AG09319 (cell line): ENCODE measurements at regions not wholly inside any gene's neighbourhood (a gene's known extent, or its start where the extent isn't known, plus 50 kb on each side); places are given as distances from the start of the nearest gene placed in this dataset.
"Not testable (repeated sequence)": the region's sequence is repeated elsewhere in the genome, so short reads cannot be mapped to it uniquely, and the experiment has no call there.

Experiments used
- DNase-seq: peaks from one replicate; pipeline ENCODE4 v3.0.0-alpha.2; 2010; ENCODE audit warnings: low read depth; ENCODE audit errors: extremely low read depth
- TF ChIP-seq, protein P1 (sequence below): IDR thresholded peaks from 2 replicates; pipeline ENCODE4 v1.5.1; 2011; ENCODE audit warnings: low read depth, mild to moderate bottlenecking, inconsistent platforms, low read length, moderate library complexity

DNA sequence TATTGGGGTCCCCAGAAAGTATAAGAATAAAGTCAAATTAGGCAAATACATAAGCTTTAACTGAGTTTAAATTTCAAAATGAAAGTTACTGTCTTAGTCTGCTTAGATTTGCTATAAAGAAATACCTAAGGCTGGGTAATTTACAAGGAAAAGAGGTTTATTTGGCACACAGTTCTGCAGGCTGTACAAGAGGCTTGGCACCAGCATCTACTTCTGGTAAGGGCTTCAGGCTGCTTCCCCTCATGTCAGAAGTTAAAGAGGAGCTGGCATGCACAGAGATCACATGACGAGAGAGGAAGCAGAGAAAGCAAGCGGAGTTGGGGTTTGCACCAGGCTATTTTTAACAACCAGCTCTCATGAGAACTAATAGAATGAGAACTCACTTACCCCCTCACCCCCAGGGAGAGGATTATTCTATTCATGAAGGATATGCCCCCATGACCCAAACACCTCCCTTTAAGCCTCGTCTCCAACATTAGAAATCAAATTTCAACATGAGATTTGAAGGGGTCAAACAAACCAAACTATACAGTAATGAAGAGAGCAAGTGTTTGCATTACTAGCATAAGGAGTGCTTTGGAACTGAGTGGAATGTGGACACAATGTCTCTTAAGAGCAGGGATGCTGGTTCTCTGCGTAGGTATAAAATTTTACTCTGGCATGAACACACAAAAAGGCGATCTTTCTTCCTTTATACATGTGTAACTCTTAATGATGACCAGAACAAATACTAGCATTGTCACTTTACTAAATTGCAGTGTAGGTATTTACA, 292.8 kb upstream of the PMFBP1 start:
- no peak for DNase-seq
- TF ChIP-seq, protein P1, sequence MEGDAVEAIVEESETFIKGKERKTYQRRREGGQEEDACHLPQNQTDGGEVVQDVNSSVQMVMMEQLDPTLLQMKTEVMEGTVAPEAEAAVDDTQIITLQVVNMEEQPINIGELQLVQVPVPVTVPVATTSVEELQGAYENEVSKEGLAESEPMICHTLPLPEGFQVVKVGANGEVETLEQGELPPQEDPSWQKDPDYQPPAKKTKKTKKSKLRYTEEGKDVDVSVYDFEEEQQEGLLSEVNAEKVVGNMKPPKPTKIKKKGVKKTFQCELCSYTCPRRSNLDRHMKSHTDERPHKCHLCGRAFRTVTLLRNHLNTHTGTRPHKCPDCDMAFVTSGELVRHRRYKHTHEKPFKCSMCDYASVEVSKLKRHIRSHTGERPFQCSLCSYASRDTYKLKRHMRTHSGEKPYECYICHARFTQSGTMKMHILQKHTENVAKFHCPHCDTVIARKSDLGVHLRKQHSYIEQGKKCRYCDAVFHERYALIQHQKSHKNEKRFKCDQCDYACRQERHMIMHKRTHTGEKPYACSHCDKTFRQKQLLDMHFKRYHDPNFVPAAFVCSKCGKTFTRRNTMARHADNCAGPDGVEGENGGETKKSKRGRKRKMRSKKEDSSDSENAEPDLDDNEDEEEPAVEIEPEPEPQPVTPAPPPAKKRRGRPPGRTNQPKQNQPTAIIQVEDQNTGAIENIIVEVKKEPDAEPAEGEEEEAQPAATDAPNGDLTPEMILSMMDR = no peak

DNA sequence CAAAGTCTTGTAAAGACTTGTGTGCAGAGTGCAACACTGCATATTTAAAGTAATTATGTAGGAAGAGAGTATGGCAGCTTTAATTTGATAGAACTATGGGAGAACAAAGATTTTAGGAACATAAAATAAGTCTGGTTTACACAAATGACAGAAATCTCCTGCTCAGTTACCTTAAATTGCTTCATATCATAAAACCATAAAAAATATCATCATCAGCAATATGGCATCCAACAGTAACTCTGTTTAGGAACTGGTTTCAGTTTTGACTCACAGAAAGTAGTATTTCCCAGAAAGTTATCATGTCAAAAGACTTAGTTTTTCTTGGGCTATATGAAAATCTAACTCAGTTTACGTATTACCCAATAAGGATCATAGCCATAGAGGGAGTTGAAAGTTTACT, 292.1 kb upstream of the PMFBP1 start:
- DNase-seq = no peak
- TF ChIP-seq, protein P1 = no peak

DNA sequence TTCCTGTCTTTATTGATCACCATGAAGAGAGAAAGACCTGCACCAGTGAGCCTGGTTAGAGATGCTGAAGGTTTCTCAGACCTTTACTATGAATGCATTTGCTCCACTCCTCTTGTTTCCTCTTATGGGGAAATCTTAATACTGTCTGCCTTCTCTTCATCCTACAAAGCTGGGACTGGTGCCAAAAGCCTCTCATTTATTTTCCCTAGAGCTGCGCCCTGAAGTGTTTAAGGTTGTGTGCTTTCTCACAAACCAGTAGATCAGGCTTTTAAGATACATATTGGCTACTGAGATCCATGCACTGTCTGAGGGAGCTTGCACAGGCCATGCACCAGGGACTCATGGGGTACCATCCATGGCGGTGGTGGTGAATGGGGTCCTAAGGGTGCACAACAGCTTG, 286.1 kb upstream of the PMFBP1 start:
- DNase-seq = no peak

DNA sequence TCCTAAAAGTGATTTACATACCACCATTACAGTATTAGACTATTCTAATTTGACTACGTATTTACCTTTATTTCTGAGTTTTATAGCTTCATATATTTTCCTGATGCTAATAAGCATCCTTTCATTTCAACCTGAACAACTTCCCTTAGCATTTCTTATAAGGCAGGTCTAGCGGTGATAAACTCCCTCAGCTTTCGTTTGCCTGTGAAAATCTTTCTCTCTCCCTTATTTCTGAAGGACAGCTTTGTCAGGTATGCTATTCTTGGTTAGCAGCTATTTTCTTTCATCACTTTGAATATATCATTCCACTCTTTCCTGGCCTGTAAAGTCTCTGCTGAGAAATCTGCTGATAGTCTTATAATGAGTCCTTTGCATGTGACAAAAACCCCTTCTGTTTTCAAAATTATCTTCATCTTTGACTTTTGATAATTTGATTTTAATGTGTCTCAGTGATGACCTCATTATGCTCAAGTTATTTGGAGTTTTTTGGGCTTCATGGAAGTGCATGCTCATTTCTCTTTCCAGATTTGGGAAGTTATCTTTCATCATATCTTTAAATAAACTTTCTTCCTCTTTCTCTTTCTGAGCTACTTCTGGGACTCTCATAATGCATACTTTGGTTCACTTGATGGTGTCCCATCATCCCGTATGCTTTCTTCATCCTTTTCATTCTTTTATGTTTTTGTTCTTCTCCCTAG, 285.4 kb upstream of the PMFBP1 start:
- TF ChIP-seq, protein P1 = no peak
- DNase-seq = no peak

More for the DNA sequence above, 286.1 kb upstream of the PMFBP1 start:
- TF ChIP-seq, protein P1 = no peak

DNA sequence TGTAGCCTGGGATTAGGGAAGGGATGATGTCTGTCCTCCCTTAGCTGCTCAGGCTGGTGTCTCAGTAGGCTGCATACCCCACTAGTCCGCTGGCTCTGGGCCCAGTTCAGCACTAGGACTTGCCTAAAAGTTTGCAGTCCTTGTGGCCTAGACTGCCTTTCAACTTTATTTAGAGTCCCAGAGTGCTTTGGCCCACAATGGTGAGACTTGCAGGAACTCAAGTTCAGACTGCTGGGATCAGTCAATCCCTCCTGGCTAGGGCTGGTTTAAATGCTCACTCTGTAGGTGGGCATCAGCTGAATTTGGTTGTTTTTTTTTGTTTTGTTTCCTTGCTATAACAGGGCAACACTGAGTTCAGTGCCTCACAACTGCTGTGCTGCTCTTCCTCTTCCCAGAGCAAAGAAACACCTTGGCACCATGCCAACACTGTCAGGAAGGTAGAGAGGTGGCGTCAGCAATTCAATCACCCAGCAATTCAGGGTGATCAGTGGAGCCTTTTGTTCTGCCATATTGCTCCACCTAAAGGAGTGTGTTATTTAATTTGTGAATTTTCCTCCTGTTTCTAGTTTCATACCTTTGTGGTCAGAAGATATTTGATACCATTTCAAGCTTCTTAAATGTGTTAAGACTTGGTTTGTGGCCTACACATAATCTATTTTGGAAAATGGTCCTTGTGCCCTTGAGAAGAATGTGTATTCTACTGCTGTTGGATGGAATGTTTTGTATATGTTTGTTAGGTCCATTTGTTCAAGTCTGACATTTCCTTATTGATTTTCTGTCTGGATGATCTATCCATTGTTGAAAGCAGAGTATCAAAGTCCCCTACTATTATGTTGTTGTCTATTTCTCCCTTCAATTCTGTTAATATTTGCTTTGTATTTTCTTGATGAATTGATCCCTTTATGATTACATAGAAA, 284.0 kb upstream of the PMFBP1 start:
- no peak for DNase-seq
- TF ChIP-seq, protein P1 = no peak

DNA sequence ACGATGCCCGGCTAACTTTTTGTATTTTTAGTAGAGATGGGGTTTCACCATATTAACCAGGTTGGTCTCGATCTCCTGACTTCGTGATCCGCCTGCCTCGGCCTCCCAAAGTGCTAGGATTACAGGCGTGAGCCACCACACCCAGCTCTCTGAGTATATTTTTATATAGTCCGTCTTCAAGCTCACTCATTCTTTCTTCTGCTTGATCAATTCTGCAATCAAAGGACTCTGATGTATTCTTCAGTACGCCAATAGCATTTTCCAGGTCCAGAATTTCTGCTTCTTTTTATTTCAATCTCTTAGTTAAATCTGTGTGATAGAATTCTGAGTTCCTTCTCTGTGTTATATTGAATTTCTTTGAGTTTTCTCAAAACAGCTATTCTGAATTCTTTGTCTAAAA, 281.9 kb upstream of the PMFBP1 start:
- not testable (repeated sequence) for DNase-seq

DNA sequence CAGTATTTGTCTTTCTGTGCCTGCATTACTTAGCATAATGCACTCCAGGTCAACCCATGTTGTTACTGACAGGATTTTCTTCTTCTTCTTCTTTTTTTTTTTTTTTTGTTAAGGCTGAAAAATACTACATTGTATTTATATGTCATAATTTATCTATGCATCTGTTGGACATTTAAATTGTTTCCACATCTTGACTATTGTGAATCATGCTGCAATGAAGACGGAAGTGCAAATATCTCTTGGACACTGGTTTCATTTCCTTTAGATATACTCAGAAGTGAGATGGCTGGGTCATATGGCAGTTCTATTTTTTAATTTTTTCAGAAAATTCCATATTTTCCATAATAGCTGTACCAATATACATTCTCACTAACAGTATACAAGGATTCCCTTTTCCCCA, 272.7 kb upstream of the PMFBP1 start:
- TF ChIP-seq, protein P1 = no peak
- DNase-seq = no peak
